HepG2 (cell line): ENCODE measurements at regions not wholly inside any gene's neighbourhood (a gene's known extent, or its start where the extent isn't known, plus 50 kb on each side); places are given as distances from the start of the nearest gene placed in this dataset.

Experiments
- ATAC-seq: fragments of 200-7000 bp; cut with Tn5 transposase; 3 replicates; pipeline ENCODE4 v1.9.1; 2020; ENCODE audit warnings: mild to moderate bottlenecking, moderate library complexity
- BruUV-seq: library from RNA; stranded (reverse); fragments of 400-500 nt; replicated peaks from 2 replicates; lab custom pipeline; 2021; lab: Mats Ljungman, UMichigan
- CTCF ChIA-PET: fragments of 300-600 bp; formaldehyde crosslinking; extraction: SDS; loops from one replicate; lab custom pipeline; 2021; ENCODE audit warnings: low total read pairs, inconsistent platforms, low intra/inter-chr PET ratio; lab: Yijun Ruan, JAX
- POLR2A ChIA-PET: fragments of 350-600 bp; sonication (Branson Sonifier 250); formaldehyde crosslinking; loops from one replicate; lab custom pipeline; 2020; ENCODE audit warnings: antibody characterized with exemption, inconsistent platforms; lab: Yijun Ruan, JAX
- DNase-seq: peaks from one replicate; pipeline ENCODE4 v3.0.0-alpha.2; 2015; ENCODE audit warnings: low spot score
- FAIRE-seq: peaks from 3 replicates; lab custom pipeline; 2011; peaks lifted over from hg19 to GRCh38; lab: Jason Lieb, UNC
- H2AFZ ChIP-seq: one replicate; pipeline ENCODE4 v1.6.1; 2011; ENCODE audit warnings: low read length, inconsistent platforms
- H3K27ac ChIP-seq: fragments of 300-600 bp; 3 replicates; pipeline ENCODE4 v1.8.0; 2011; ENCODE audit warnings: mixed run types, mild to moderate bottlenecking, mixed read lengths, low read length, inconsistent platforms; ENCODE audit not compliant: insufficient read depth; ENCODE audit errors: extremely low read length
- H3K27me3 ChIP-seq, 2 experiments: fragments of 200-600 bp in 1 of 2; 2 replicates in 1 of 2; 3 replicates in 1 of 2; pipeline versions ENCODE4 v1.6.0 to v1.8.0; 2011; ENCODE audit warnings: low read length in 2 of 2, mild to moderate bottlenecking in 2 of 2, moderate library complexity in 2 of 2, inconsistent platforms in 1 of 2; ENCODE audit not compliant: insufficient read depth in 2 of 2, control insufficient read depth in 1 of 2
- H3K36me3 ChIP-seq, 2 experiments: fragments of 200-600 bp in 1 of 2; replicated peaks in 1 of 2; 2 replicates in 1 of 2; 3 replicates in 1 of 2; pipeline versions ENCODE4 v1.5.1 to v1.8.0; 2011; ENCODE audit warnings: low read length in 2 of 2, inconsistent platforms in 1 of 2; ENCODE audit not compliant: insufficient read depth in 2 of 2, control insufficient read depth in 1 of 2
- H3K4me1 ChIP-seq: 2 replicates; pipeline ENCODE4 v1.5.1; 2012; ENCODE audit warnings: low read length, inconsistent platforms; ENCODE audit not compliant: insufficient read depth
- H3K4me2 ChIP-seq: 2 replicates; pipeline ENCODE4 v1.6.0; 2011; ENCODE audit warnings: low read depth, low read length, inconsistent platforms
- H3K4me3 ChIP-seq, 3 experiments: fragments of 200-600 bp in 1 of 3; sonication (generic), shearing (Covaris generic) in 1 of 3; replicated peaks in 1 of 3; 2 replicates each; pipeline ENCODE4 v1.5.1; 2011 to 2016; ENCODE audit warnings: low read length in 3 of 3, inconsistent platforms in 2 of 3, low read depth in 2 of 3, mild to moderate bottlenecking in 2 of 3, control low read depth in 1 of 3, mixed read lengths in 1 of 3; ENCODE audit not compliant: insufficient read depth in 1 of 3
- H3K79me2 ChIP-seq: one replicate; pipeline ENCODE4 v1.6.1; 2011; ENCODE audit warnings: low read length, inconsistent platforms; ENCODE audit not compliant: insufficient read depth
- H3K9ac ChIP-seq: 2 replicates; pipeline ENCODE4 v1.6.0; 2011; ENCODE audit warnings: mild to moderate bottlenecking, low read depth, low read length, inconsistent platforms; ENCODE audit not compliant: insufficient read depth
- H3K9me3 ChIP-seq: 2 replicates; pipeline ENCODE4 v1.5.1; 2012; ENCODE audit warnings: mild to moderate bottlenecking, low read length
- H4K20me1 ChIP-seq: 2 replicates; pipeline ENCODE4 v1.6.0; 2011; ENCODE audit warnings: inconsistent platforms, mild to moderate bottlenecking, low read length, moderate library complexity; ENCODE audit not compliant: insufficient read depth
- AGO1 ChIP-seq: fragments of 200-400 bp; formaldehyde crosslinking; IDR thresholded peaks from 2 replicates; pipeline ENCODE4 v1.6.1; 2017; ENCODE audit warnings: mild to moderate bottlenecking, low read depth, low read length, moderate library complexity; ENCODE audit not compliant: poor library complexity, severe bottlenecking
- ELF3 ChIP-seq: IDR thresholded peaks from 2 replicates; pipeline ENCODE4 v1.6.1; 2016; ENCODE audit warnings: missing genetic modification reagents, missing compliant biosample characterization
- GTF2F1 ChIP-seq: fragments of 150-350 bp; IDR thresholded peaks from 2 replicates; pipeline ENCODE4 v1.6.1; 2014; ENCODE audit warnings: low read length
- IRX3 ChIP-seq: sonication (generic); formaldehyde crosslinking; IDR thresholded peaks from 2 replicates; pipeline ENCODE4 v1.8.1; 2023; ENCODE audit warnings: mild to moderate bottlenecking, low read depth, missing genetic modification reagents, borderline replicate concordance
- MIXL1 ChIP-seq: IDR thresholded peaks from 2 replicates; pipeline ENCODE4 v1.6.1; 2016
- NBN ChIP-seq: fragments of 450-650 bp; conservative IDR thresholded peaks from 2 replicates; pipeline ENCODE4 v1.6.1; 2017
- NKX3-1 ChIP-seq: sonication (generic); formaldehyde crosslinking; IDR thresholded peaks from 2 replicates; pipeline ENCODE4 v1.5.0; 2020; ENCODE audit warnings: missing genetic modification reagents
- PHF5A ChIP-seq: IDR thresholded peaks from one replicate; pipeline ENCODE4 v1.6.1; 2018; ENCODE audit warnings: low read depth, missing genetic modification reagents; ENCODE audit not compliant: unreplicated experiment
- SNRNP70 ChIP-seq: fragments of 200-400 bp; formaldehyde crosslinking; IDR thresholded peaks from 2 replicates; pipeline ENCODE4 v1.6.1; 2017; ENCODE audit warnings: mild to moderate bottlenecking, low read depth, low read length, moderate library complexity
- STAT5B ChIP-seq: sonication (generic); formaldehyde crosslinking; IDR thresholded peaks from 2 replicates; pipeline ENCODE4 v1.4.0; 2020; ENCODE audit warnings: missing genetic modification reagents
- ZFP36 ChIP-seq: fragments of 150-350 bp; IDR thresholded peaks from 2 replicates; pipeline ENCODE4 v1.6.1; 2018; ENCODE audit warnings: borderline replicate concordance, low read length, low read depth; ENCODE audit not compliant: partially characterized antibody
- ZNF256 ChIP-seq: sonication (generic); formaldehyde crosslinking; conservative IDR thresholded peaks from 2 replicates; pipeline ENCODE4 v1.4.0; 2020; ENCODE audit warnings: missing genetic modification reagents
- ZNF543 ChIP-seq: sonication (generic); formaldehyde crosslinking; IDR thresholded peaks from 2 replicates; pipeline ENCODE4 v1.4.0; 2020; ENCODE audit warnings: mild to moderate bottlenecking, missing genetic modification reagents
- ZNF670 ChIP-seq: sonication (generic); formaldehyde crosslinking; IDR thresholded peaks from 2 replicates; pipeline ENCODE4 v1.8.0; 2022; ENCODE audit warnings: mild to moderate bottlenecking, missing genetic modification reagents, borderline replicate concordance
- ZNF788 ChIP-seq: sonication (generic); formaldehyde crosslinking; IDR thresholded peaks from 2 replicates; pipeline ENCODE4 v1.5.0; 2020; ENCODE audit warnings: mild to moderate bottlenecking, missing genetic modification reagents, borderline replicate concordance
- WGBS: methylation state at CpG from one replicate; pipeline ENCODE4 v1.1.6; 2017; ENCODE audit warnings: low lambda C conversion rate; 5-methylcytosine and 5-hydroxymethylcytosine counted together
- in situ Hi-C: cut with HindIII; loops from 2 replicates; pipeline ENCODE4 v1.10.0; 2017; ENCODE audit warnings: low pct_unique_long_range_greater_than_20kb; ENCODE audit not compliant: extremely low pct_ligation_motif_present
- intact Hi-C: fragments of 100-400 bp; cut with micrococcal nuclease; formaldehyde crosslinking; loops from one replicate; pipeline ENCODE4 v1.10.0; 2022; ENCODE audit not compliant: unreplicated experiment
- TF ChIP-seq, protein P1 (sequence below): sonication (generic); formaldehyde crosslinking; conservative IDR thresholded peaks from 2 replicates; pipeline ENCODE4 v1.8.0; 2022; ENCODE audit warnings: mild to moderate bottlenecking, moderate library complexity, missing genetic modification reagents
- TF ChIP-seq, protein P2 (sequence below): sonication (generic); formaldehyde crosslinking; IDR thresholded peaks from 2 replicates; pipeline ENCODE4 v1.9.0; 2021; ENCODE audit warnings: missing genetic modification reagents, borderline replicate concordance
- TF ChIP-seq, protein P3 (sequence below): sonication (generic); formaldehyde crosslinking; IDR thresholded peaks from 2 replicates; pipeline ENCODE4 v1.4.0; 2020; ENCODE audit warnings: missing genetic modification reagents, borderline replicate concordance
- TF ChIP-seq, protein P4 (sequence below): sonication (generic); formaldehyde crosslinking; IDR thresholded peaks from 2 replicates; pipeline ENCODE4 v1.5.0; 2020; ENCODE audit warnings: missing genetic modification reagents

DNA sequence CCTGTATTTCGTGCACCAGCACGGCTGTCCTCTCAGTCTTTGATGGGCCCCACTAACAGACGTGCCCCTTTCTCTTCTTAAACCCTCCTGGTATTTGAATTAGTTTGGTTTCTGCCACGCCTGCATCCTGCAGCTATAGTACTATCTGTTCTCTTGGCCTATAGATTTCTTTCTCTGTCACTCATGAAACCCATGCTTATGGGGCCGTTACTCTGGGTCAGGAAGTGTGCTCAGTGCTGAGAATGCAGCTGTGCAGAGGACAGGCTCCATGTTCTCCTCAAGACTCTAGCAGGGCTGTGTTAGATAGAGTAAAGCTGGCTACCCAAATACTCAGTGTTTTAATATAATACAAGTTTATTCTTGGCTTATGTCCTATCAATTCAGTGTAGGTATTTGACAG is 180.0 kb downstream of the INSIG2 start:
- in situ Hi-C loops = no loop called here
- ChIA-PET CTCF (no interaction called here), POLR2A (no interaction called here)
- peaks cover 0 to 3% of the 10 kb centered on the region in 2 experiments; a peak in 2 of 5 replicates for H3K27me3 ChIP-seq
- H4K20me1 ChIP-seq = no peaks in the 10 kb centered on the region
- WGBS = 4% methylated on average over 5 of the region's 5 CpGs
- H3K4me2 ChIP-seq = no peak overlapping the region
- DNase-seq (no peak), ATAC-seq (no peak), FAIRE-seq (no peak)
- H3K4me3 ChIP-seq = no peak overlapping the region
- no peak overlapping the region for H3K9ac ChIP-seq
- intact Hi-C loops = loop anchor here (5.0 kb wide), 1 partner anchor 236 kb away; no protein-coding TSS in a partner anchor
- TF ChIP-seq NKX3-1 (CRISPR knock-in tag) = no peak
- no peak for TF ChIP-seq ELF3 (CRISPR knock-in tag)
- TF ChIP-seq, protein P1, sequence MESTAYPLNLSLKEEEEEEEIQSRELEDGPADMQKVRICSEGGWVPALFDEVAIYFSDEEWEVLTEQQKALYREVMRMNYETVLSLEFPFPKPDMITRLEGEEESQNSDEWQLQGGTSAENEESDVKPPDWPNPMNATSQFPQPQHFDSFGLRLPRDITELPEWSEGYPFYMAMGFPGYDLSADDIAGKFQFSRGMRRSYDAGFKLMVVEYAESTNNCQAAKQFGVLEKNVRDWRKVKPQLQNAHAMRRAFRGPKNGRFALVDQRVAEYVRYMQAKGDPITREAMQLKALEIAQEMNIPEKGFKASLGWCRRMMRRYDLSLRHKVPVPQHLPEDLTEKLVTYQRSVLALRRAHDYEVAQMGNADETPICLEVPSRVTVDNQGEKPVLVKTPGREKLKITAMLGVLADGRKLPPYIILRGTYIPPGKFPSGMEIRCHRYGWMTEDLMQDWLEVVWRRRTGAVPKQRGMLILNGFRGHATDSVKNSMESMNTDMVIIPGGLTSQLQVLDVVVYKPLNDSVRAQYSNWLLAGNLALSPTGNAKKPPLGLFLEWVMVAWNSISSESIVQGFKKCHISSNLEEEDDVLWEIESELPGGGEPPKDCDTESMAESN (CRISPR knock-in tag) = no peak
- no peak for TF ChIP-seq ZNF788
- TF ChIP-seq AGO1 = no peak
- no peak for TF ChIP-seq PHF5A (CRISPR knock-in tag)
- TF ChIP-seq ZFP36 = no peak
- no peak for TF ChIP-seq SNRNP70
- TF ChIP-seq, protein P2, sequence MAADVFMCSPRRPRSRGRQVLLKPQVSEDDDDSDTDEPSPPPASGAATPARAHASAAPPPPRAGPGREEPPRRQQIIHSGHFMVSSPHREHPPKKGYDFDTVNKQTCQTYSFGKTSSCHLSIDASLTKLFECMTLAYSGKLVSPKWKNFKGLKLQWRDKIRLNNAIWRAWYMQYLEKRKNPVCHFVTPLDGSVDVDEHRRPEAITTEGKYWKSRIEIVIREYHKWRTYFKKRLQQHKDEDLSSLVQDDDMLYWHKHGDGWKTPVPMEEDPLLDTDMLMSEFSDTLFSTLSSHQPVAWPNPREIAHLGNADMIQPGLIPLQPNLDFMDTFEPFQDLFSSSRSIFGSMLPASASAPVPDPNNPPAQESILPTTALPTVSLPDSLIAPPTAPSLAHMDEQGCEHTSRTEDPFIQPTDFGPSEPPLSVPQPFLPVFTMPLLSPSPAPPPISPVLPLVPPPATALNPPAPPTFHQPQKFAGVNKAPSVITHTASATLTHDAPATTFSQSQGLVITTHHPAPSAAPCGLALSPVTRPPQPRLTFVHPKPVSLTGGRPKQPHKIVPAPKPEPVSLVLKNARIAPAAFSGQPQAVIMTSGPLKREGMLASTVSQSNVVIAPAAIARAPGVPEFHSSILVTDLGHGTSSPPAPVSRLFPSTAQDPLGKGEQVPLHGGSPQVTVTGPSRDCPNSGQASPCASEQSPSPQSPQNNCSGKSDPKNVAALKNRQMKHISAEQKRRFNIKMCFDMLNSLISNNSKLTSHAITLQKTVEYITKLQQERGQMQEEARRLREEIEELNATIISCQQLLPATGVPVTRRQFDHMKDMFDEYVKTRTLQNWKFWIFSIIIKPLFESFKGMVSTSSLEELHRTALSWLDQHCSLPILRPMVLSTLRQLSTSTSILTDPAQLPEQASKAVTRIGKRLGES (CRISPR knock-in tag) = no peak
- TF ChIP-seq, protein P3, sequence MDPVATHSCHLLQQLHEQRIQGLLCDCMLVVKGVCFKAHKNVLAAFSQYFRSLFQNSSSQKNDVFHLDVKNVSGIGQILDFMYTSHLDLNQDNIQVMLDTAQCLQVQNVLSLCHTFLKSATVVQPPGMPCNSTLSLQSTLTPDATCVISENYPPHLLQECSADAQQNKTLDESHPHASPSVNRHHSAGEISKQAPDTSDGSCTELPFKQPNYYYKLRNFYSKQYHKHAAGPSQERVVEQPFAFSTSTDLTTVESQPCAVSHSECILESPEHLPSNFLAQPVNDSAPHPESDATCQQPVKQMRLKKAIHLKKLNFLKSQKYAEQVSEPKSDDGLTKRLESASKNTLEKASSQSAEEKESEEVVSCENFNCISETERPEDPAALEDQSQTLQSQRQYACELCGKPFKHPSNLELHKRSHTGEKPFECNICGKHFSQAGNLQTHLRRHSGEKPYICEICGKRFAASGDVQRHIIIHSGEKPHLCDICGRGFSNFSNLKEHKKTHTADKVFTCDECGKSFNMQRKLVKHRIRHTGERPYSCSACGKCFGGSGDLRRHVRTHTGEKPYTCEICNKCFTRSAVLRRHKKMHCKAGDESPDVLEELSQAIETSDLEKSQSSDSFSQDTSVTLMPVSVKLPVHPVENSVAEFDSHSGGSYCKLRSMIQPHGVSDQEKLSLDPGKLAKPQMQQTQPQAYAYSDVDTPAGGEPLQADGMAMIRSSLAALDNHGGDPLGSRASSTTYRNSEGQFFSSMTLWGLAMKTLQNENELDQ (CRISPR knock-in tag) = no peak
- TF ChIP-seq, protein P4, sequence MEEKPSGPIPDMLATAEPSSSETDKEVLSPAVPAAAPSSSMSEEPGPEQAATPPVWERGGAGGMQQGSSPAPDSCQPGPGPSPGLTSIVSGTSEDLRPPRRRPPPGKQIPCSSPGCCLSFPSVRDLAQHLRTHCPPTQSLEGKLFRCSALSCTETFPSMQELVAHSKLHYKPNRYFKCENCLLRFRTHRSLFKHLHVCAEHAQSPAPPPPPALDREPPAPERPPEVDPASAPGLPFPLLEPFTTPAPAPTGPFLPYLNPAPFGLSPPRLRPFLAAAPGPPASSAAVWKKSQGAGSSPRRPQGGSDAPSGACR (CRISPR knock-in tag) = no peak
- TF ChIP-seq NBN = no peak
- no peak for TF ChIP-seq STAT5B (CRISPR knock-in tag)
- no peak for TF ChIP-seq ZNF256 (CRISPR knock-in tag)
- TF ChIP-seq MIXL1 (CRISPR knock-in tag) = no peak
- TF ChIP-seq ZNF670 (CRISPR knock-in tag) = no peak
- TF ChIP-seq ZNF543 (CRISPR knock-in tag) = no peak
- no peak for TF ChIP-seq IRX3 (CRISPR knock-in tag)
- TF ChIP-seq GTF2F1 = no peak
- no peaks in the 10 kb centered on the region for H3K79me2 ChIP-seq
- no TSS peak for BruUV-seq
- H2AFZ ChIP-seq = no peak overlapping the region
- H3K9me3 ChIP-seq = no peaks in the 10 kb centered on the region
- H3K27ac ChIP-seq = no peak overlapping the region
- H3K36me3 ChIP-seq = no peaks in the 10 kb centered on the region
- no peaks in the 10 kb centered on the region for H3K4me1 ChIP-seq
